ENCODE measurements at regions not wholly inside any gene's neighbourhood (a gene's known extent, or its start where the extent isn't known, plus 50 kb on each side); places are given as distances from the start of the nearest gene placed in this dataset.

DNA sequence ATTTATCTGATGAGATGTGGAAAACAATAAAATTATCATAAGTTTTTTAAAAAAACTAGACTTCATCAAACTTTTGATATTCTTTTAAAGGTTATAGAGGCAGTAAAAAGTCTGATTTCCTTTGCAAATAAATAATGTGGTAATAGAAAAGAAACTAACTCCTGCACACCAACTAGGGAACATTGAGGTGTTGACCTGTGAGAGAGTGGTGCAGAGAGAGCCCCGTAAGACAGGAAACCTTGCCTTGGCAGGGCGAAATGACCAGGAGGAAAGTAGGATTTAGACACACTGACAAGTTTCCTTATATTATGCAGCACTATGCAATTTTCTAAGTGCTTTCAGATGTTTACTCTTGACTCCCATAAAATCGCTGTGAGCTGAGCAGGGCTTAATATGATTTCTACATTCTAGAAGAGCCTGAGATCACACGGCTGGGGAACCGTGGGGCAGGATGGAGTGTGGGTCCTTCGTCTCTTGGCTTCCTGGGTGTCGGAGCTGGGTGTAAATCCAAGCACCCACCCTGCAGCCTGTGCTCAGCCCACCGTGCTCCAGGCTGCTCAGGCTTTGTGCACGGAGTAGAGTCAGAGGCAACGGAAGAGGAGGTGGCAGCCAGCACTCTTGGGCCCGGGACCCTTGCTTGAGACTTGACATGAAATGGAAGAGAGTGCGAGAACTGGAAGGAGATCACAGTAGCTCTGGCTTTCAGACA is 61.3 kb upstream of the FOXQ1 start:
- Histone ChIP-seq H3K27ac (ENCODE audit: low read length) (no peak overlapping the region), H3K4me3 (ENCODE audit: low read length) (no peak overlapping the region), H3K9me2 (replicated peaks; ENCODE audit: insufficient read depth, low read length) (no peaks in the 10 kb centered on the region), H3F3A (ENCODE audit: insufficient read depth, low read length) (no peaks in the 10 kb centered on the region), H3K36me3 (replicated peaks; ENCODE audit: insufficient read depth, low read length) (no peaks in the 10 kb centered on the region), H3K4me2 (ENCODE audit: low read depth, low read length) (no peak overlapping the region), H3K4me1 (ENCODE audit: low read length) (no peaks in the 10 kb centered on the region), H3K79me2 (ENCODE audit: low read length) (no peaks in the 10 kb centered on the region), H2AFZ (ENCODE audit: low read length) (no peak overlapping the region), H3K27me3 (replicated peaks; ENCODE audit: insufficient read depth, low read length) (no peaks in the 10 kb centered on the region), H4K20me1 (ENCODE audit: insufficient read depth, low read length) (no peaks in the 10 kb centered on the region), H3K9ac (ENCODE audit: low read length) (no peak overlapping the region), H3K9me3 (replicated peaks; ENCODE audit: insufficient read depth, low read length) (no peaks in the 10 kb centered on the region)
- DNase-seq: no peak
- TF ChIP-seq EZH2phosphoT487 (IDR thresholded peaks at IDR 0.05; ENCODE audit: low read length): no peak
- TF ChIP-seq, protein P1, sequence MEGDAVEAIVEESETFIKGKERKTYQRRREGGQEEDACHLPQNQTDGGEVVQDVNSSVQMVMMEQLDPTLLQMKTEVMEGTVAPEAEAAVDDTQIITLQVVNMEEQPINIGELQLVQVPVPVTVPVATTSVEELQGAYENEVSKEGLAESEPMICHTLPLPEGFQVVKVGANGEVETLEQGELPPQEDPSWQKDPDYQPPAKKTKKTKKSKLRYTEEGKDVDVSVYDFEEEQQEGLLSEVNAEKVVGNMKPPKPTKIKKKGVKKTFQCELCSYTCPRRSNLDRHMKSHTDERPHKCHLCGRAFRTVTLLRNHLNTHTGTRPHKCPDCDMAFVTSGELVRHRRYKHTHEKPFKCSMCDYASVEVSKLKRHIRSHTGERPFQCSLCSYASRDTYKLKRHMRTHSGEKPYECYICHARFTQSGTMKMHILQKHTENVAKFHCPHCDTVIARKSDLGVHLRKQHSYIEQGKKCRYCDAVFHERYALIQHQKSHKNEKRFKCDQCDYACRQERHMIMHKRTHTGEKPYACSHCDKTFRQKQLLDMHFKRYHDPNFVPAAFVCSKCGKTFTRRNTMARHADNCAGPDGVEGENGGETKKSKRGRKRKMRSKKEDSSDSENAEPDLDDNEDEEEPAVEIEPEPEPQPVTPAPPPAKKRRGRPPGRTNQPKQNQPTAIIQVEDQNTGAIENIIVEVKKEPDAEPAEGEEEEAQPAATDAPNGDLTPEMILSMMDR (IDR thresholded peaks at IDR 0.05; ENCODE audit: low read length): no peak
- no peak for TF ChIP-seq EZH2 (optimal IDR thresholded peaks at IDR 0.05; ENCODE audit: low read depth, low read length)

DNA sequence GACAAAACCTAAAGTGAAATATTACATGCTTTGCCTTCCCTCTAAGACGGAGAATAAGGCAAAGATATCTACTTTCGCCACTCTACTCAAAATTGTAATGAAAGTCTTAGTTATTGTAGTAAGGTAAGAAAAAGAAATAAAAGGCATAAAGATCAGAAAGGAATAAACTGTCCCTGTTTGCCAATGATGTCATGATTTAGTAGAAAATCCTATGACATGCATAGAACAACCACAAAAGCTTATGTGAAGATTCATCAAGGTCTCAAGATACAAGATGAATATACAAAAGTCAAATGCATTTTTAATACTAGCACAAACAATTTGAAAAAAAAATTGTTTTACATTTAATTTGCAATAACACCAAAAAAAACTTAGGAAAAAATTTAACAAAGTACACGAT is 64.0 kb upstream of the FOXQ1 start:
- Histone ChIP-seq H3K9me3 (replicated peaks; ENCODE audit: insufficient read depth, low read length) (no peaks in the 10 kb centered on the region), H3K4me2 (ENCODE audit: low read depth, low read length) (no peak overlapping the region), H3K4me1 (ENCODE audit: low read length) (no peaks in the 10 kb centered on the region), H3K27me3 (replicated peaks; ENCODE audit: insufficient read depth, low read length) (no peaks in the 10 kb centered on the region), H3K36me3 (replicated peaks; ENCODE audit: insufficient read depth, low read length) (no peaks in the 10 kb centered on the region), H3K4me3 (ENCODE audit: low read length) (no peak overlapping the region), H2AFZ (ENCODE audit: low read length) (no peak overlapping the region), H3K79me2 (ENCODE audit: low read length) (no peaks in the 10 kb centered on the region), H4K20me1 (ENCODE audit: insufficient read depth, low read length) (no peaks in the 10 kb centered on the region), H3F3A (ENCODE audit: insufficient read depth, low read length) (no peaks in the 10 kb centered on the region), H3K9me2 (replicated peaks; ENCODE audit: insufficient read depth, low read length) (no peaks in the 10 kb centered on the region), H3K9ac (ENCODE audit: low read length) (no peak overlapping the region), H3K27ac (ENCODE audit: low read length) (no peak overlapping the region)
- TF ChIP-seq EZH2phosphoT487 (IDR thresholded peaks at IDR 0.05; ENCODE audit: low read length): no peak
- TF ChIP-seq, protein P1 (IDR thresholded peaks at IDR 0.05; ENCODE audit: low read length): no peak
- no peak for TF ChIP-seq EZH2 (optimal IDR thresholded peaks at IDR 0.05; ENCODE audit: low read depth, low read length)
- no peak for DNase-seq

DNA sequence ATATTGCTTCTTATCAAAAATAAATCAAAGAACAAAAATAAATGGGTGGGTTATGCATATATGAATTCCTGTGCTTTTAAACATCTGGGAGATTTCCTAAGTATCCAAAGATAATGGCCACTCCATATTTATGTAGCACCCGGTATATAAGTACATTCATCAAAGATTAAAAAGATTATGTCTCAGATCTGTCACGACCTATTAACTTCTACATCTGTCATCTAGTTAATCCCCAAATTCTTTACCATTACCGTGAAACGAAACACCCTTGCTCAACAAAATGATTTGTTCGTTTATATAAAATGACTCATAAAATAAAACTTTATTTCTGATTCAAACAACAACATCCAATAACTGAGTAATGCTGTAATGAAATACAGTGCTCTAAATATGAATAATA is 64.8 kb upstream of the FOXQ1 start:
- Histone ChIP-seq H3K9me2 (replicated peaks; ENCODE audit: insufficient read depth, low read length) (no peaks in the 10 kb centered on the region), H3K36me3 (replicated peaks; ENCODE audit: insufficient read depth, low read length) (no peaks in the 10 kb centered on the region), H2AFZ (ENCODE audit: low read length) (no peak overlapping the region), H3K79me2 (ENCODE audit: low read length) (no peaks in the 10 kb centered on the region), H3K4me2 (ENCODE audit: low read depth, low read length) (no peak overlapping the region), H3K27ac (ENCODE audit: low read length) (no peak overlapping the region), H3F3A (ENCODE audit: insufficient read depth, low read length) (no peaks in the 10 kb centered on the region), H4K20me1 (ENCODE audit: insufficient read depth, low read length) (no peaks in the 10 kb centered on the region), H3K27me3 (replicated peaks; ENCODE audit: insufficient read depth, low read length) (no peaks in the 10 kb centered on the region), H3K9ac (ENCODE audit: low read length) (no peak overlapping the region), H3K4me3 (ENCODE audit: low read length) (no peak overlapping the region), H3K9me3 (replicated peaks; ENCODE audit: insufficient read depth, low read length) (no peaks in the 10 kb centered on the region), H3K4me1 (ENCODE audit: low read length) (no peaks in the 10 kb centered on the region)
- TF ChIP-seq, protein P1 (IDR thresholded peaks at IDR 0.05; ENCODE audit: low read length): no peak
- TF ChIP-seq EZH2phosphoT487 (IDR thresholded peaks at IDR 0.05; ENCODE audit: low read length) (no peak), EZH2 (optimal IDR thresholded peaks at IDR 0.05; ENCODE audit: low read depth, low read length) (no peak)
- no peak for DNase-seq

Data from MM.1S (cell line).